Amniotic stem cell (primary cell): ENCODE measurements at regions not wholly inside any gene's neighbourhood (a gene's known extent, or its start where the extent isn't known, plus 50 kb on each side); places are given as distances from the start of the nearest gene placed in this dataset.

Source experiments
- DNase-seq: peaks from one replicate; lab custom pipeline; 2025; lab: John Stamatoyannopoulos, UW

GRCh38 chr1:101081496-101082488 lies 56.2 kb upstream of the DPH5 start:
- DNase-seq = no peak

DNA sequence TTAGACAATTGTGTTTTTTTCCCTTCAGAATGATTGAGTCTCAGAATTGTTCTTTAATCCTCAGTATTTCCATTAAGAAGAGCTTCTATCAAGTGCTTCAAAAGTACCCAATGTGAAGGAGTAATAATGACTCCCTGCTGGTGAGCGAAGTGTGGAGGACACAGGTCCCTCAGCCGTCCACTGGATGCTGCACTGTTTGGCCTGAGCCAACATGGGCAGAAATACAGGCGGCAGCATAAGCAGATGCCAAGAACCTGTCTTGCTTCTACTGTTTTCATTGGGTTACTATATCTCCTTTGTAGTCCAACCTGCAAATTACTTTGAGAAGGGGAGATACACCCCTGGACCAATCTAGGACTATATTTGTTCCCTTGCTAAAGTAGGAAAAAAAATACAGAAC lies 55.3 kb upstream of the DPH5 start:
- no peak for DNase-seq

DNA sequence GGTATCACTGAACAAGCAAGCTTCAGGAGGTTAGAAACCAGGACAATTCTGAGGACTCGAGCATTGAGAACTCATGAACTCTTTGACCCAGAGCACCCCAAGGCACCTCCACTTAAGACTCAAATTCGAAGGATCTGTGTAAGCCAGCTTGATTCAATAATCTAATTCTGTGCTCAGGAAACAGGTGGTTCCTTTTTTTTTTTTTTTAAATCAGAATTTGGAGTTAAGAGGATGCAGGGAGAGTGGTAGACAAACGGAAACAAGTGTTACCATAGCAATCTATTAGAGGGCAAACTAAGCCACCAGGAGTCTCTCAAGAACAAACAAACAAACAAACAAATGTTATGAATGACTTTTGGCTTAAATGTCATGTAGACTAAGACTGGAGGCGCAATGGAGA lies 53.8 kb upstream of the DPH5 start:
- no peak for DNase-seq

DNA sequence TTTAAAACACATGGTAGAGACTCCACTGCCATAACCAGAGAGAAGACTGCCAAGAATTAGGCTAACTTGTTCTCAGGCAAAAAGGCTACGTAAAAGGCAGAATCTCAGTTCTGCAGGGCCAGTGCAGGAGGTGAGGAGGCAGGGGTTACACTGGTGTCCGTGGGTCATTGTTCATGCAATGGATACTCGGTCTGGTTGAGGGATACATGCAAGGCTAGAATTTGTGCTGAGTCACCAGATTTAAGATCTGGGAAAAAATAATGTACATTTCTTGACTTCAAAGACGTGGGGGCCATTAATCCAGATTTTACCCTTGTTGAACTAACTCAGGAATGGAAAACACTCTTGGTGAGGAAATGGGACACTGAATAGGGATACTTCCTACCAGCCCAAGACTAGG lies 52.3 kb upstream of the DPH5 start:
- DNase-seq = no peak

DNA sequence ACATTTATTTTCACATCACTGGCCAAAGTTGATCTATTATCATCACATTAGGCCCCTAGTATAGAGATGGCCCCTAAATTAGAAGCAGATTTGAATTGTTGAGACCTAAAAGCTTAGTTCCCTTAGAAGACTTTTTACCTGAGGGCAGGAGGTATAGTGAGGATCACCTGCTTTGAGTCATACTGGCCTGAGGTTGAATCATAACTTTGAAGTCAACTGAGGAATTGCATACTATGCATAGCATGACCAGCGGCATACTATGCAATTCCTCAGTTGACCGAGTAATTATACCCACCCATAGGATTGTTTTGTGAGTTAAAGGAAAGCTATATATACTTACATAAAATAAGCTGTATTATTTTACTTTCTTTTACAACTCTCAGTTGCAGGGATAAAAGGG lies 50.3 kb upstream of the DPH5 start:
- no peak for DNase-seq
